HFF-Myc (cell line): ENCODE measurements at regions not wholly inside any gene's neighbourhood (a gene's known extent, or its start where the extent isn't known, plus 50 kb on each side); places are given as distances from the start of the nearest gene placed in this dataset.

Experiments
- DNase-seq: peaks from one replicate; pipeline ENCODE4 v3.0.0-alpha.2; 2011; ENCODE audit warnings: low read depth; ENCODE audit errors: extremely low read depth
- H3K4me3 ChIP-seq: replicated peaks from 2 replicates; pipeline ENCODE4 v1.5.1; 2011; ENCODE audit warnings: low read depth, mild to moderate bottlenecking, control low read depth, low read length
- TF ChIP-seq, protein P1 (sequence below): IDR thresholded peaks from 2 replicates; pipeline ENCODE4 v1.5.1; 2012; ENCODE audit warnings: mild to moderate bottlenecking, low read depth, low read length, control low read depth; ENCODE audit errors: missing control alignments

DNA sequence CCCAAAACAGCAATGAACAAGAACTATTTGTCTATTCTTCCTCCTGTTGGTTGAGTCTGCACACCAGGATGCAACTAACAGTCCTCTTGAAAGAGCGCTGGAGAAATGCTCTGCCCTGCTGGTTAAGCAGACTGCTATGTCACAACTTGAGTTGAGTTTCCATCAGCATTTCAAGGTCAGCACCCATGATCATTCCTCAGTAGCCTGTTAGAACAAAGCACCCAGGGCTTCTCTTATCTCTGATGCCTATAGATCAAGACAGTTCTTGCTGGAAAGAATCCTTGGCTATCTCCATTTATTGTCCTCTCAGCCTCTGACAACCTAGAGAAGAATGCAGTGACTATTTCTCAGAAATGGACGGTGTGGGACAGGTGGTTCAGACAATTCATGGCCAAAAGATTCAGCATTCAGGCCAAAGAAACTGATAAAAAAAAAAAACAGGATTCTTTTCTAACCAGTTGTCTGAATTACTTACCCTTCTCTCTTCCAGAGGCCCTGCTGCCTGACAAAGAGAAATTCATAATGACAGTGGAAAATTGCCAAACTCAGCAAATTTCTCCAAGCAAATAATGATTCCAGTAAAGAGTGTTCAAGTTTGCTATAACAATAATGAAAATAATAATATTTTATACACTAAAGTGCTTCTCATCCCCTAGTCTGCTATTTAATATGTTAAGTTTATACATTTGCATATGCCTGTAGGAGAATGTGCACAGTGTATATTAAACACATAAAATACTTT, 306.7 kb downstream of the EMP1 start:
- H3K4me3 ChIP-seq: no peak overlapping the region
- TF ChIP-seq, protein P1, sequence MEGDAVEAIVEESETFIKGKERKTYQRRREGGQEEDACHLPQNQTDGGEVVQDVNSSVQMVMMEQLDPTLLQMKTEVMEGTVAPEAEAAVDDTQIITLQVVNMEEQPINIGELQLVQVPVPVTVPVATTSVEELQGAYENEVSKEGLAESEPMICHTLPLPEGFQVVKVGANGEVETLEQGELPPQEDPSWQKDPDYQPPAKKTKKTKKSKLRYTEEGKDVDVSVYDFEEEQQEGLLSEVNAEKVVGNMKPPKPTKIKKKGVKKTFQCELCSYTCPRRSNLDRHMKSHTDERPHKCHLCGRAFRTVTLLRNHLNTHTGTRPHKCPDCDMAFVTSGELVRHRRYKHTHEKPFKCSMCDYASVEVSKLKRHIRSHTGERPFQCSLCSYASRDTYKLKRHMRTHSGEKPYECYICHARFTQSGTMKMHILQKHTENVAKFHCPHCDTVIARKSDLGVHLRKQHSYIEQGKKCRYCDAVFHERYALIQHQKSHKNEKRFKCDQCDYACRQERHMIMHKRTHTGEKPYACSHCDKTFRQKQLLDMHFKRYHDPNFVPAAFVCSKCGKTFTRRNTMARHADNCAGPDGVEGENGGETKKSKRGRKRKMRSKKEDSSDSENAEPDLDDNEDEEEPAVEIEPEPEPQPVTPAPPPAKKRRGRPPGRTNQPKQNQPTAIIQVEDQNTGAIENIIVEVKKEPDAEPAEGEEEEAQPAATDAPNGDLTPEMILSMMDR: no peak
- DNase-seq: no peak

DNA sequence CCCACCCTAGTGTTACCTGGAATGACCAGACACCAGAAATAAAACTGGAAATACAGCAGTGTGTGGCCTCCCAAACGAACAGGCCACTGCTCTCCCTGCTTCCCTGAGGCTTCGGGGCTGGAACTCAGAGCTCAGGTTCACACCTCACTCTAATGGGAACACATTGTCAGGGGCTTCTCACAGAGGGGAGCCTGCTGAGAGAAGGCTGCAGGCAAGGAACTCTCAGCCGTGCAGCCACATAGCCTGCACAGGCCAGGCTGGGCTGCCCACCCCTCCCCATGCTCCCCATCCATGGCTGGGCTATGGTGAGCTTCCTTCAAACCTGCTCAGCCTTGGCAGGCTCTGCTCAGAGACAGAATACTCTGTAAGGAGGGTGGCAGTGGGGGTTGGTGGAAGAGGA, 302.5 kb downstream of the EMP1 start:
- no peak for DNase-seq
- no peak overlapping the region for H3K4me3 ChIP-seq
- TF ChIP-seq, protein P1: no peak

DNA sequence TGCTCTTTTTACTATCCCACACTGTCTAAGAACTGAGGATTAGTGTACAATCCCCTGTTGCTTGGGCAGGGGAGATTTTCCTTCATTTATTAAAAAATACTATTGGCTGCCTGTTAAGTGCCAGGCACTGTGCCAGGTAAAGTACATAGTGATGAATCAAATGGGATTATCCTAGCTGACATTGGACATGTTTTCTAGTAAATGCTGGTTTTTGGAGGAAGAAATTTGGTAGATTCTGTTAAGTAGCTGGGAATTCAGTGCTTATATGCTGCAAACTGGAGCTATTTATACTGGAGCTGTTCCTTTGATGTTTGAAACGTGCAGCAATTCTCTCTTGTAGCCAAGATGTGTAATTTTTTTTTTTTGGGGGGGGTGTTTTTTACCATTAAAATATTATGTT, 299.6 kb downstream of the EMP1 start:
- no peak for DNase-seq
- H3K4me3 ChIP-seq: no peak overlapping the region
- TF ChIP-seq, protein P1: no peak

DNA sequence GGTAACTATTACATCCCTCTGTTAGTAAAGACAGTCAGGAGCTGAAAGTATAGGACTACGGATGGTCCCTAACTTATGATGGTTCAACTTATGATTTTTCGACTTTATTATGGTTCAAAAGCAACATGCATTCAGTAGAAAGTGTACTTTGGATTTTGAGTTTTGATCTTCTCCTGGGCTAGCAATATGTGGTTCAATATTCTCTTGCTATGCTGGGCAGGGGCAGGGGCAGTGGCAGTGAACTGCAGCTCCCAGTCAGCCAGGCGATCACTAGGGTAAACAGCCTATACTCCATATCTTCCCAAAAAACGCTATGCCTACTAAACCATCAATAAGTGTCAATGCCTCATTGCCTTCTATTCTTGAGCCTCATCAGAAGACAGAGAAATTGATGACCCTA, 292.7 kb downstream of the EMP1 start:
- TF ChIP-seq, protein P1: no peak

DNA sequence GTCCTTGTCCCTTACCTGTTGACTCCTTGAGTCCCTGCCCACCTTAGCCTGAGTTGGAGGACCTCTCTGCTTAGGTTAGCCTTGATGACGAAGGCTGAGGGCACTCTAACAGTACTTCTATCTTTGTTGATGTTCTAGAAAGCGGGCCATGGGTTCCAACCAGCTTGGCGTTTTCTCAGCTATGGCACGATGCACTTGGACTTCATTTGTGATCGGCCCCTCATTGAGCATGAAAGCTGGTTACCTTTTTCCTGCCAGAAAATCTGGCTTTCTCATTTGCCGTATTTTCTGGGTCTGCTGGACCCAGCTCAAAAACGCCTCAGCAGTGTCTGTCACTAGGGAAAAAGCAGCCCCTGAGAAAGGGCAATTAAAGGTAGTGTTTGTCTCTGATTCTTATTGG, 290.8 kb downstream of the EMP1 start:
- DNase-seq: no peak
- TF ChIP-seq, protein P1: no peak
- H3K4me3 ChIP-seq: no peak overlapping the region

More for the DNA sequence above, 292.7 kb downstream of the EMP1 start:
- DNase-seq: no peak
- H3K4me3 ChIP-seq: no peak overlapping the region

DNA sequence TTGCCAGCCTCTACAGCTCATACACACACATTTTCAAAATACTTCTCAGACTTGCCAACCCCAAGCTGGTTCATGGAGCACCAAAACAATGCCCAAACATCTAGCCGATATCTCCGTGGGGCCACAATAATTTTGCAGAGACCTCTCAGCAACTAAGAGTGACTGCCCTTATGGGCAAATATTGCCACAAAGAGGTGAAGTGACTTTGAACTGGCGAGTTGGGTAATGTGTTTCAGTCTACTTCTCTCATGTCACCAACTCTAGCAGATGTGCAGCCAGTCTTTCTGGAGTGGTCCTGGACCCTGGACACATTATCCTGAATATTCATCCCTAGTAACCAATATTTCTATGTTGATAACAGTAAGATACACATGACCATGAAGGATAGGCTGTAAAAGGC, 290.3 kb downstream of the EMP1 start:
- TF ChIP-seq, protein P1: no peak
- H3K4me3 ChIP-seq: no peak overlapping the region
- no peak for DNase-seq
